ENCODE measurements at regions not wholly inside any gene's neighbourhood (a gene's known extent, or its start where the extent isn't known, plus 50 kb on each side); places are given as distances from the start of the nearest gene placed in this dataset.

DNA sequence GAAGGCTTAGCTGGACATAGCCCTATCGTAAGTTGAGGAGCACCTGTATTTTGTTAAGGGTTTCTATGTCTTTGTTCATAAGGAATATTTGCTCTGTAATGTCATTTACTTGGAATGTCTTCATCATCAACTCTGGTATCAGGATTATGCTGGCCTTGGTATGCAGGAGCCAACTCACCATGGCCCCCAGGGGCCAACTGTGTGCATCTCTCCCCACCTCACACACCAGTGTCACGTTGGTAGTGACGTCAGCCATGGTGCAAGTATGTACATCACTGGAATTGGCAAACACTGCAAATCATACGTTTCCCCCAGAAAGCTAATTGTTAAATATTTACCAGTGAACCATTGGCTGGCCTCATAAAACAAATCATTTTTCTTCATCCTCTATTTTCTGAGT lies 70.8 kb downstream of the YTHDF1 start:
- no peaks in the 10 kb centered on the region for H3K4me1 ChIP-seq
- no peaks in the 10 kb centered on the region for H3K36me3 ChIP-seq
- TF ChIP-seq POLR2AphosphoS5 (IDR thresholded peaks at IDR 0.05): no peak
- no peak for TF ChIP-seq EP300 (IDR thresholded peaks at IDR 0.05; ENCODE audit: low read depth)
- TF ChIP-seq POLR2A (IDR thresholded peaks at IDR 0.05): no peak
- TF ChIP-seq, protein P1, sequence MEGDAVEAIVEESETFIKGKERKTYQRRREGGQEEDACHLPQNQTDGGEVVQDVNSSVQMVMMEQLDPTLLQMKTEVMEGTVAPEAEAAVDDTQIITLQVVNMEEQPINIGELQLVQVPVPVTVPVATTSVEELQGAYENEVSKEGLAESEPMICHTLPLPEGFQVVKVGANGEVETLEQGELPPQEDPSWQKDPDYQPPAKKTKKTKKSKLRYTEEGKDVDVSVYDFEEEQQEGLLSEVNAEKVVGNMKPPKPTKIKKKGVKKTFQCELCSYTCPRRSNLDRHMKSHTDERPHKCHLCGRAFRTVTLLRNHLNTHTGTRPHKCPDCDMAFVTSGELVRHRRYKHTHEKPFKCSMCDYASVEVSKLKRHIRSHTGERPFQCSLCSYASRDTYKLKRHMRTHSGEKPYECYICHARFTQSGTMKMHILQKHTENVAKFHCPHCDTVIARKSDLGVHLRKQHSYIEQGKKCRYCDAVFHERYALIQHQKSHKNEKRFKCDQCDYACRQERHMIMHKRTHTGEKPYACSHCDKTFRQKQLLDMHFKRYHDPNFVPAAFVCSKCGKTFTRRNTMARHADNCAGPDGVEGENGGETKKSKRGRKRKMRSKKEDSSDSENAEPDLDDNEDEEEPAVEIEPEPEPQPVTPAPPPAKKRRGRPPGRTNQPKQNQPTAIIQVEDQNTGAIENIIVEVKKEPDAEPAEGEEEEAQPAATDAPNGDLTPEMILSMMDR (IDR thresholded peaks at IDR 0.05): no peak
- intact Hi-C loops (cut with DNase I; ENCODE audit: low total_unique reads) (no loop called here), in situ Hi-C loops (cut with MboI; ENCODE audit: low pct_ligation_motif_present in 1 of 4, low pct_unique_long_range_greater_than_20kb in 1 of 4, low sequenced_read_pairs in 3 of 4) (no loop called here)
- H3K4me3 ChIP-seq: no peak overlapping the region
- DNase-seq: no peak
- peaks cover 21% of the 10 kb centered on the region for H3K27me3 ChIP-seq
- H3K9me3 ChIP-seq: peaks cover 9 to 10% of the 10 kb centered on the region in 2 donors
- no peak overlapping the region for H3K27ac ChIP-seq
- WGBS, 2 donors (ENCODE audit: low coverage in 1 of 2): 45 to 51% methylated on average over 3 to 4 of the region's 4 CpGs

DNA sequence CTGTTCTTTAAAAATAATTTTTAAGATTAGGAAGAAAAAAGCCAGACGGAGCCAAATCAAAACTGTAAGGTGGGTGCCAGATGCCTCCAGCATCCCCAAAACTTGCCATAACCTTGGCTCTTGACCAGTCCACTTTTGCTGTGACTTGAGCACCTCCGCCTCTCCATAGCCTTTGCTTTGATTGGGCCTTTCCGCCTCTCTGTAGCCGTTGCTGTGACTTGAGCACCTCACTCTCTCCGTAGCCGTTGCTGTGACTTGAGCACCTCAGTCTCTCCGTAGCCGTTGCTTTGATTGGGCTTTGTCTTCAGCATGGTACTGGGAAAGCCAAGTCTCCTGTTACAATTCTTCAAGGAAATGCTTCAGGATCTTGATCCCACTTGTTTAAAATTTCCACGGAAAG lies 73.0 kb downstream of the YTHDF1 start:
- H3K27ac ChIP-seq: no peak overlapping the region
- TF ChIP-seq EP300 (IDR thresholded peaks at IDR 0.05; ENCODE audit: low read depth): no peak
- no peak for TF ChIP-seq POLR2AphosphoS5 (IDR thresholded peaks at IDR 0.05)
- TF ChIP-seq, protein P1 (IDR thresholded peaks at IDR 0.05): no peak
- 86 to 94% methylated on average over 4 to 9 of the region's 9 CpGs for WGBS, 2 donors (ENCODE audit: low coverage in 1 of 2)
- intact Hi-C loops (cut with DNase I; ENCODE audit: low total_unique reads): no loop called here
- peaks cover 5 to 8% of the 10 kb centered on the region in 2 donors for H3K9me3 ChIP-seq
- in situ Hi-C loops (cut with MboI; ENCODE audit: low pct_ligation_motif_present in 1 of 4, low pct_unique_long_range_greater_than_20kb in 1 of 4, low sequenced_read_pairs in 3 of 4): no loop called here
- DNase-seq: no peak
- peaks cover 13% of the 10 kb centered on the region for H3K27me3 ChIP-seq
- H3K36me3 ChIP-seq: no peaks in the 10 kb centered on the region
- H3K4me3 ChIP-seq: no peak overlapping the region
- no peaks in the 10 kb centered on the region for H3K4me1 ChIP-seq

DNA sequence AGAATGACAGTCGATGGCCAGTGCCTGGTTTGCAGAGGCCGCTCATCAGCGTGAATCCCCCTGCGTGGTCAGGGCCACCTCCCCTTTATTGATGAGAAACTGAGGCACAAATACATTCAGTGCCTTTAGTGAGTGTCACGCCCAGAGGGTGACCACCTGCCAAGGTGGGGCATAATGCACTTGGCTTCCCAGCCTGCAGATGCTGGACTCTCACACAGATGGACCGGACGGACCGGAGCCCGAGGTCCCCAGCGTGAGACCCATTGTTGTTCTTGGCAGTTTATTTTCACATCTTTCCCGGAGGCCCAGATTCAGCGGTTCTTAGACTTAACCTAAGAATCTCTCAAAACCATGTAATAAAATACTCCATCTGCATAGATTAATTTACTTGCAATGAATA lies 74.4 kb downstream of the YTHDF1 start:
- no peaks in the 10 kb centered on the region for H3K4me1 ChIP-seq
- H3K27me3 ChIP-seq: peaks cover 13% of the 10 kb centered on the region
- intact Hi-C loops (cut with DNase I; ENCODE audit: low total_unique reads): no loop called here
- no peaks in the 10 kb centered on the region for H3K9me3 ChIP-seq
- H3K36me3 ChIP-seq: no peaks in the 10 kb centered on the region
- H3K27ac ChIP-seq: no peak overlapping the region
- WGBS, 2 donors (ENCODE audit: low coverage in 1 of 2): 88% methylated on average over 12 of the region's 12 CpGs; no CpG with 5 or more reads in 1 of the 2 donors
- no peak for TF ChIP-seq POLR2A (IDR thresholded peaks at IDR 0.05)
- TF ChIP-seq EP300 (IDR thresholded peaks at IDR 0.05; ENCODE audit: low read depth): no peak
- no peak for TF ChIP-seq POLR2AphosphoS5 (IDR thresholded peaks at IDR 0.05)
- TF ChIP-seq, protein P1 (IDR thresholded peaks at IDR 0.05): no peak
- H3K4me3 ChIP-seq: no peak overlapping the region
- DNase-seq: no peak
- in situ Hi-C loops (cut with MboI; ENCODE audit: low pct_ligation_motif_present in 1 of 4, low pct_unique_long_range_greater_than_20kb in 1 of 4, low sequenced_read_pairs in 3 of 4): no loop called here

DNA sequence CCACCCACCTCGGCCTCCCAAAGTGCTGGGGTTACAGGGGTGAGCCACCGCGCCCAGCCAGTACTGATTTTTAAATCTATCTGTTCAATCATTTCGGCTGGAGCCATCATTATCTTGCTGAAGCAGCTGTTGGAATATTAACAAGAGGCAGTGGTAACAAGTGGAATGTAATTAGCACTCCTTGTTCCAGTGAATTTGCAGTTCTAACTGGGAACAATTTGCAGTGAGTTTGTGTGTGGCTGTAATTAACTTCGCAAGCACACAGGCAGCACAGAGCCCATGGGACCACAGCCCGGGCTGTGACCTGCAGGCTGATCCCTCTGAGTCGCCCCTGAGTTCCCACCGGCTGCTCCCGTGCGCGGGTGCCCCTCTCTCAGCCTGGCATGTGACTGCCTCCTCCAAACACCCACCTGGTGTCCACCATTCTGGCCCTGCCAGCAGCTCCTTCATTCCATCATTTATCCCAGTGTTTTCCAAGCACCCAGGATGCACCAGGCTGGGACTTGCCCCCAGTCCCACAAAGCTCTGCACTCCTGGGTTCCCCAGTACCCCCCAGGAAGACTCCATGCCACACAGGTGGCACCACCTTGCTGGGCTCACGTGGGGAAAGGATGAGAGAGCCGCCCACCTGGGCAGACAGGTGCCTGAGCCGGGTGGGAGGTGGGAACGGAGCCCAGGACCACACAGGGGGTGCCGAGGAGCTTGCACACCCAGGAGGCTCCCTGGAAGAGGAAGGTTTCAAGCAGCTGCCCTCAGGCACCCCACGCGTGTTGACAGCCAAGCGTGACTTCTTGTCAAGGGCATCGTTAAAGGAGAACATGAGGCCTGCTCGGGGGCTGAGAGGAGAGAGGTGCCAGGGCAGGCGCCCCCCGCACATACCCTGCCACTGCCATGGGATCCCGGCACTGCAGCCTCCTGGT lies 75.2 kb downstream of the YTHDF1 start:
- in situ Hi-C loops (cut with MboI; ENCODE audit: low pct_ligation_motif_present in 1 of 4, low pct_unique_long_range_greater_than_20kb in 1 of 4, low sequenced_read_pairs in 3 of 4): no loop called here
- Histone ChIP-seq H3K27me3 (peaks cover 13% of the 10 kb centered on the region), H3K4me1 (no peaks in the 10 kb centered on the region)

More for the DNA sequence above, 75.2 kb downstream of the YTHDF1 start:
- 81% methylated on average over 24 of the region's 24 CpGs; no CpG with 5 or more reads in 1 of the 2 donors for WGBS, 2 donors (ENCODE audit: low coverage in 1 of 2)
- H3K27ac ChIP-seq: no peak overlapping the region
- no peaks in the 10 kb centered on the region for H3K36me3 ChIP-seq
- no peak overlapping the region for H3K4me3 ChIP-seq
- no peak for TF ChIP-seq POLR2AphosphoS5 (IDR thresholded peaks at IDR 0.05)
- no peak for TF ChIP-seq EP300 (IDR thresholded peaks at IDR 0.05; ENCODE audit: low read depth)
- no peak for TF ChIP-seq POLR2A (IDR thresholded peaks at IDR 0.05)
- TF ChIP-seq, protein P1 (IDR thresholded peaks at IDR 0.05): no peak
- intact Hi-C loops (cut with DNase I; ENCODE audit: low total_unique reads): no loop called here
- DNase-seq: no peak
- H3K9me3 ChIP-seq: no peaks in the 10 kb centered on the region
